ENCODE measurements at regions not wholly inside any gene's neighbourhood (a gene's known extent, or its start where the extent isn't known, plus 50 kb on each side); places are given as distances from the start of the nearest gene placed in this dataset.
"Not testable (repeated sequence)": the region's sequence is repeated elsewhere in the genome, so short reads cannot be mapped to it uniquely, and the experiment has no call there.

- peak in 1 of 3 experiments; percentile 22 for DNase-seq (ENCODE audit: low read depth in 3 of 3)
Measured at GRCh38 chr6:134636186-134636799, 313.6 kb downstream of the ALDH8A1 start.

DNA sequence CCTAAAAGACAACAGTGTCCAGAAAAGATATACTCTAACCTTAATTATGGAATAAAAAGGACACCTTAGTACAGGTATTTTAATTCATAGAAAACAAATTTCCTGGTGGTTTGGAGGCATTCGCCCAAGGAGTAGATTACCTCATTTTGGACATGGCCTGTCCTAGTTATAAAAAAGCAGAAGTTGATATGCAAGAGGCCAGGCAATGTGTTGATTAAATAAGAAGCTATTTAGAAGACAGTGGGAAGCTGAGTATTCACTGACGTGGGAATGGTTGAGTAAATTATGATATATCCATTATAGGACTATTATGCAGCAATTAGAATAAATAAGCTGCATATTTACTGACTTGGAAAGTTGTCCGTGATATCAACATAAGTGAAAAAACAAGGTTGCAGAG is 314.9 kb downstream of the ALDH8A1 start:
- no peak for DNase-seq (ENCODE audit: low read depth in 3 of 3)

DNA sequence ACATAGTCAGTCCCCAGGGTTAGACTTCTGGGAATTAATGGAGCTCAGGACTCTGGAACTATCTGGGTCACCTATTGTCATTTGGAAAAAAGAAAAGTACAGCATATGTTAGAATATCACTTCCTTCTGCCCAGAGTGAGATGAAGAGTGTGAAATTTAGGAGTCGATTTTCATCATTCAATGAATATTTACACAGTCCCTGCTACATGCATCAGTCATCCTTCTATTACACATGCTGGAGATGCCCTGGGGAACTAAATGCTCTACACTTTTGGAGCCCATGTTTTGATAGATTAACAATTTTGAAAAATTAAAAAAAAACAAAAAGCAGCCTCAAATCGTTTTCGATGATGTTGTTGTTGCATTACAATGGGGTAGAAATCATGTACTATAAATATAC is 315.4 kb downstream of the ALDH8A1 start:
- no peak for DNase-seq (ENCODE audit: low read depth in 3 of 3)

GRCh38 chr6:134632982-134633940 is 315.3 kb upstream of the SGK1 start:
- DNase-seq (ENCODE audit: low read depth in 3 of 3), result peak in 1 of 3 experiments; percentile 8

DNA sequence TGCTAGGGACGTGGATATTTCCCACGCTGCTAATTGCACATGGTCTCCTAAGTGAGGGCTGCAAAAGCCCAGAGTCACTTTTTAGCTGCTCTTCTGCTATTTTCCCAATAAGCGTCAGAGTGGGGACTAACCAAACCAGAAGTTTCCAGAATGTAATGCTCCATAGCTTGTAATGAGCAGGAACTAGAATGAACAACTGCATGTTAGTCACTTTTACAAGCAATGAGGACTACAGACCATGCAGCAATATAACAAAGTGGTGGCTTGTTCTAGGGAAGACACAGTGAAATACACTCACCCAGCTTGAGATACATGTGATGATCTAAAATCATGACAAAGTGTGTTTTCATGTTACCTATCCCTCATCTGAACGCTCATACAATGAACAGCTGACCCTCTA is 314.1 kb upstream of the SGK1 start:
- no peak for DNase-seq (ENCODE audit: low read depth in 3 of 3)

- no peak for DNase-seq (ENCODE audit: low read depth in 3 of 3)
Measured at GRCh38 chr6:134631398-134631924, 313.5 kb upstream of the SGK1 start.

GRCh38 chr6:134630508-134631121 is 312.7 kb upstream of the SGK1 start:
- DNase-seq (ENCODE audit: low read depth in 3 of 3), result no peak

- DNase-seq (ENCODE audit: low read depth in 3 of 3), result no peak
Measured at GRCh38 chr6:134628154-134628553, 310.2 kb upstream of the SGK1 start.

- no peak for DNase-seq (ENCODE audit: low read depth in 3 of 3)
Measured at GRCh38 chr6:134627707-134628106, 309.8 kb upstream of the SGK1 start.

- no peak for DNase-seq (ENCODE audit: low read depth in 3 of 3)
Measured at GRCh38 chr6:134626589-134626988, 308.7 kb upstream of the SGK1 start.

DNA sequence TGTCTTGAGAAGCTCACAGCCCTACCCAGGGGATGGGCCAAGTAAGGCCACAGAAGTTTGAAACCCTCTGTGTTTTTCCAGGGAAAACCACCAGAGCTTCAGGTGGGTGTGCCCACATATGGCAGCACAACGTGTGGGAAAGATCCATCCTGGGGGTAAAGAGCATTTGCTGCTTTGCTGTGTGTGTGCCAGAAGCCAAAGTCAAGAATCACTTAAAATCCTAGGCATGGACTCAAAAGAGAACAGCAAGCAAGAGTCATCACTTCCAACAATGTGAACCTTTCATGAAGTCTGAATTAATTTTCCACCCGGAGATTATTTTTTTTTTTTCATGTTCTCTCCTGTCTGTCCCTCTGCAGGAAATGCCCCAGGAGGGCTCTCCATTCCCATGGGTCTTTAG is 308.2 kb upstream of the SGK1 start:
- DNase-seq (ENCODE audit: low read depth in 3 of 3), result no peak

GRCh38 chr6:134624781-134625180 is 306.9 kb upstream of the SGK1 start:
- DNase-seq (ENCODE audit: low read depth in 3 of 3), result no peak

DNA sequence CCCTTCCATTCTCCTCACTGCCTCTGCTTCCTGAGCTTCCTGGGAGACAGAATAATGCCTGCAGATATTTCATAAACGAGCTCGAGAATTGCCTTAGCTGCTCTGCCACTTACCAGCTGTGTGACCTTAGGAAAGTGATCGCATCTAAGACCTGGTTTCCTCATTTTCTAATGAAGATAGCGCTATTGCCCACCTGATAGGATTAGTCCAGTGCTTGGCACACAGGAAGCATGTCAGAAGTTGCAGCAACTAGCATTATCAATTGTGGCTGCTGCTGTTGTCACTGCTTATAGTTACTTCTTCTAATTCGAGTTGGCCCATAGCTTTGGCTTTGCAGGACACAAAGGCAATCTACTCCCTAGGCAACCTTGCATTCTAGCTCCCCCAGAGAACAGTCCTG is 305.5 kb upstream of the SGK1 start:
- DNase-seq (ENCODE audit: low read depth in 3 of 3), result no peak

DNA sequence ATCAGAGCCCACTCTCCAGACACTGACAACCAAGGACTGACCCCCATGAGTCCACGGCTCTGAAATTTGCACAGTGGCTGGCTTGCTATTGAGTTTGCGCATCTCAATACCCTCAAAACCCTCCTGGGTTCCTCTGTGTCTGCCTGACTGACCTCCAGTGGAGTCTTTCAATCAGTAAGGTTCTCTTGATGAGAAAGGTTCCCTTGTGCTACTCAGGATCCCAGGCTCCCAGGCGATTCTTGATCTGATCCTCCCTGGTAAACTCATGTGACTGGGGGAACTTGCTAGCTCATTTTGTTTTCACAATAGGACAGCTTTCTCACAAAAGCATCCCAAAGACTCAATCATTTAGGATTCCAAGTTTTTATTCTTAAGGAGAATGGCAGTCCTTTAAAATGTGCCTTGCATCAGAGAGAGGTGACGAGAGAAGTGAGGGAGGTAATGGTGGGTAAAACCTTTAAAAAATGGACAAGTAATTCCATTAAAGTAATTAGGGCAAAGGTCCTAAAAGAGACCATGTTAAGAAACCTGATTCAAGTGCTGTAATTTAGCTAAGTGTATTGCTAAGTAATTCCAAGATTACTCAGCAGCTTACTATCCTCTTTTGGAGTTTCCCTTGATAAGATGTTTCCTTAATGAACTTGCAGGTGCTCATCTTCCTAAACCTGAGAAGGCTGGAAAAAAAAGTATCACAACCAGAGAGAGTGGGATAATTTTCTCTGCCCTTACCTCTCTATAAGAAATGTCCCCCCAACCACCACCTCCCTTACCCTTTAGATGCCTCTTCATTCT is 304.7 kb upstream of the SGK1 start:
- no peak for DNase-seq (ENCODE audit: low read depth in 3 of 3)

- DNase-seq (ENCODE audit: low read depth in 3 of 3), result no peak
Measured at GRCh38 chr6:134621858-134622257, 303.9 kb upstream of the SGK1 start.

DNA sequence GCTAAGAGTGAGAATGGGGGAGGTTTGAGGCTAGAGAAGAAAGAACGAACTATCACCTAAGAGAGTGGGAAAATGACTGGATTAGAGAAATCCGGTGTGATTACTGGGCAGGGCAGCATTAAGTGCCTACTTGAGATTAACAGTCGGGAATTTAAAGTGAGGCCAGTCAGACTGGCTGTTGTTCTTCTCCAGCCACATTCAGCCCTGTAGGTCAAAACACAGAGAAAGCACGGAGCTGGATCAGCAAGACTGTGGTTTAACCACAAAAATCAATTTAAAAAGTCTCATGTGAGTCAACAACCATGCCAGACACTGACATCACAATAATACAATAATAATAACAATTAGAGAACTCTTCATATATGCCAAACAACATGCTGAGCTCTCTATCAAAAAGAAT is 301.9 kb upstream of the SGK1 start:
- DNase-seq (ENCODE audit: low read depth in 3 of 3), result no peak

- DNase-seq (ENCODE audit: low read depth in 3 of 3), result no peak
Measured at GRCh38 chr6:134619077-134619476, 301.2 kb upstream of the SGK1 start.

DNA sequence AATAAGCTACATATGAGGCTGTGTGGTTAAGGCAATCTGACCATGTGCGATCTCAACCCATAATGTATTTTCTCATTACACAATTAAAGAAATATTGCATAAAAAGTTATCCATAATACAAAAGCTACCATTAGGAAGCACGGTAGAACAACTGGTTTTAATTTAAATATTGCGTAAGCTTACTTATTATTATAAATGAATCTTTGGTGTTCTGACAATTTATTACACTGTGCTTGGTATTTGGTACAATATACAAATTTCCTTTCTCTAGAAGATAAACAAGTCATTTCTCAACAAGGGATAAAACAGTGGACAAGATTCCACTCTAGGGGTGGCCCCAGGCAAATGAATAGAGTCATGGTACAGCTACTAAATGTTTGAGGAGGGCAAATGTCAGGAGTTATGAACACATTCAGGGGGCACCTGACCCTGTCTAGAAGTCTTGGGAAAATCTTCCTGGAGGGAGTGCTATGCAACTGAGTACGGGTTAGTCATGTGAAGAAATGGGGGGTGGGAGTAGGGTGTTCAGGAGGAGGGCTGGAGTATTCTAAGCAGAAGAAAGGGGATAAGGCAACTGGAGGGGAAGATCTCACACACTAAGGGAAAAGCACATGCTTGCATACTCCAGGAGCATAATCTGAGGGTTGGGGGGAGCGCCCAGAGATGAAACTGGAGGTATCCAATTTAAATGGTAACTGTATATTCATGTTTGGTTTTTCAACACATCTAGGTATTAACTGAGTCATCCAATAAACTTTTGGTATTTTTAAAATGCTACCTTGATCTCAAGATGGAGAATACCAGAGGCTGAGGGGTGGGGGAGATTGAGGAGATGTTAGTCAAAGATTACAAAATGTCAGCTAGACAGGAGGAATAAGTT is 296.9 kb upstream of the SGK1 start:
- no peak for DNase-seq (ENCODE audit: low read depth in 3 of 3)

GRCh38 chr6:134612128-134612527 is 294.2 kb upstream of the SGK1 start:
- not testable (repeated sequence) for DNase-seq (ENCODE audit: low read depth in 3 of 3)

DNA sequence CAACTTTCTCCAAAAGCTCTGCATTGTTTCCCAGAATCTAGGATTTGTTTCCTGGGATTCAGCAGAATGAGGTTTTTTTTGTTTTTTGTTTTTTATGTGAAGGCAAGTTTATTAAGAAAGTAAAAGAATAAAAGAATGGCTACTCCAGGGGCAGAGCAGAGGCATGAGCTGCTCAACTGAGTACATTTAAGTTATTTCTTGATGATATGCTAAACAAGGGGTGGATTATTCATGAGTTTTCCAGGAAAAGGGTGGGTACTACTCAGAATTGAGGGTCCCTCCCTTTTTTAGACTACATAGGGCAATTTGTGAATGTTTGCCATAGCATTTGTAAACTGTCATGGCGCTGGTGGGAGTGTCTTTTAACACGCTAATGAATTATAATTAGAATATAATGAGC is 292.5 kb upstream of the SGK1 start:
- DNase-seq (ENCODE audit: low read depth in 3 of 3), result no peak

Measured in stimulated activated CD4-positive, alpha-beta T cell treated with anti-CD3 and anti-CD28 coated beads, TNF-alpha, amount 100 ng/mL, for 4 hours (primary cell).